ENCODE measurements at regions not wholly inside any gene's neighbourhood (a gene's known extent, or its start where the extent isn't known, plus 50 kb on each side); places are given as distances from the start of the nearest gene placed in this dataset.
"Not testable (repeated sequence)": the region's sequence is repeated elsewhere in the genome, so short reads cannot be mapped to it uniquely, and the experiment has no call there.

DNA sequence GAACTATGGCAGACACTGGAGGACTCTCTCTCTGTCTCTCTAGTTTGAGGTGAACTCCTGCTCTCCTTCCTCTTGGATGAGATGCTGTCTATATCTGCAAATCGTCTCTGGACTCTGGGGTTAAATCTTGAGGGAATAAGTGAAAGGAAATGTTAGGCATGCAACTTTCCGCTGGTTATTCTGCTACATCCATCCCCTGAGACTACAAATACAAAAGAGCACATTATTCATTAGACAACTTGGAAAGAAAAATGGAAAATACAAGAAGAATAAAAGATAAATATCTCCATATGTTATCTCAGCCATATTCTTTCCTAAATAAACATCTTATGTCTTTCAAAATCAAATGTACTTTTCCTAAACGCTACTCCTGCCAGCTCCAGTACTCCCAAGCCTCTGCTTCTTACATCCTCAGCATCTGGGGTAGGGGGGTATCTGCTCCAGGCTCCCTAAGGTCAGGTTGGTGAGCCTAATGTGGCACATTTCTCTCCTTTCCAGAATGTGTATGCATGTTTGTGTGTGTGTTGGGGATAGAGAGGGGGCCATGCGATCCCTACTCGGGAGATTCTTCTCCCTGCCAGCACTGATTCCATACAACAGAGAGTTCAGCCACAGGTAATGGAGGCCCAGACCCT, 102.9 kb upstream of the FSCB start:
- DNase-seq, result no peak

DNA sequence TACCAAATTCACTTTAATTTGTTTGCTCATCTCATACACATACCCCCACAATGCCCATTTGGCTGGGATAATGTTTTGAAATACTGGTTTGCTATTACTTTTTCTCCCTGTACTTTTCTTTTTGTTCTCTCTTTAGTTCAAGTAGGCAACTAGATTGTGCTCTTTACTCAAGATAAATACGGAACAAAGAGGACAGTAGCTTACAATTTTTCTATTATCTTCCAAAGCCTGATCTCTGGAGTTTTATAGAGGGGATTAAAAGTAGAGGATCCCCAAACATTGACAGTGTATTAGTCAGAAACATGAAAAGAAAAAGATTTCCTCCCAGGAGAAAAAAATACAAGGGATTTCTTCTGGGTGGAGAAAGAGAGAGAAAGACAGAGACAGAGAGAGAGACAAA, 102.1 kb upstream of the FSCB start:
- DNase-seq, result no peak

DNA sequence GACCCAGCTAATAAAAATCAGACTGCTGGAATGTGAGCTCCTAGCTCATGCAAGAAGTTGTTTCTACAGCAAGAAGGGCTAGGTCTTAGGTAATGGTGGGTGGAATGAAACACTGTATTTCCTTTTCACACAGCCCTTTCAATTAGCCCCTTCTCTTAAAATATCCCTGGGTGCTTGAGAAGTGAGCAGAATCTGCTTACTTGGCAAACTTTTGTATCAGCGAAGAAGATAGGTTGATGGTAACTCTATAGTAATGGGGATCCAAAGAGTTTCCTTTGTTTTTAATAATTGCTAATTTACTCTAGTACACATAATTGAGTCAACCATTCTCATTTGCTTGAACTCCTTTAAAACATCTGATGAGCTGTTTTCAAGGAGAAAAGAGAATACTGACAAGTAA, 100.6 kb upstream of the FSCB start:
- DNase-seq, result no peak

- no peak for DNase-seq
Measured at GRCh38 chr14:44606576-44606975, 99.5 kb upstream of the FSCB start.

- not testable (repeated sequence) for DNase-seq
Measured at GRCh38 chr14:44601266-44601665, 94.2 kb upstream of the FSCB start.

GRCh38 chr14:44589180-44589579, 82.1 kb upstream of the FSCB start:
- no peak for DNase-seq

DNA sequence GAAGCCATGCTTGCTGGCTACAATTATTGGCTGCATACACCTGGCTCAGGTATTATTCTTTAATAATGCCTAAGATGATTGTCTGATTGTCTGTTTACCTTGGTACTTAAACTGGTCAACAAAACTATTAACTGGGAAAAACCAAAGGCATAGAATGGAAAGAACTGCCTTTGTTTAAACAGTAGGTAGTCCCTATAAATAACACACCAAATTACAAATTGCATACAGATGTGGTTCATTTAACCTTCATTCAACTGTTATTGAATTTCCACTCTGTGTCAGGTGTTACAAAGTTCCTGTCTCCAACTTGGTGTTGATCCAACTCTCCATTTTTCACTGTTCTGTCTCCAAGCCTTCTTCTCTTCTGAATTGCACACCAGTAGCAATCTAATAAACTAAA, 79.8 kb upstream of the FSCB start:
- no peak for DNase-seq

DNA sequence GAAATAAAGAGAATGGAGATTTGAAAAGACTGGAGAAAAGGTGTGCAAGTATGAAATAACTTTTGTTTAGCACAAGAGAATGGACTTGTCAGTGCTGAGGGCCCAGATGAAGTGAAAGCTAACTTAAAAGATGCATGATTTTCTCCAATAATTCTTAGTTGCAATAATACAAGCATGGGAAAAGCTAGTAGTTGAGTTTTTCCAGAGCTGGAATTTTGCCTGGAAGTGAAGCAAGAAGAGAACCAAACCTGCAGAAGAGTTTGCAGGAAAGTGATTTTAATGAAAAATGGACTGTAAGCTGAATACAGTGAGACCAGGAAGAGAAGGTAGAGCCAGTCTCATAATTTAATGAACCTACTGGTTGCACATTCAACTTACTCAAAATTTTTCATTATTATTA, 69.3 kb upstream of the FSCB start:
- no peak for DNase-seq

GRCh38 chr14:44567997-44568396, 60.9 kb upstream of the FSCB start:
- no peak for DNase-seq

- DNase-seq, result no peak
Measured at GRCh38 chr14:44565968-44566367, 58.9 kb upstream of the FSCB start.

DNA sequence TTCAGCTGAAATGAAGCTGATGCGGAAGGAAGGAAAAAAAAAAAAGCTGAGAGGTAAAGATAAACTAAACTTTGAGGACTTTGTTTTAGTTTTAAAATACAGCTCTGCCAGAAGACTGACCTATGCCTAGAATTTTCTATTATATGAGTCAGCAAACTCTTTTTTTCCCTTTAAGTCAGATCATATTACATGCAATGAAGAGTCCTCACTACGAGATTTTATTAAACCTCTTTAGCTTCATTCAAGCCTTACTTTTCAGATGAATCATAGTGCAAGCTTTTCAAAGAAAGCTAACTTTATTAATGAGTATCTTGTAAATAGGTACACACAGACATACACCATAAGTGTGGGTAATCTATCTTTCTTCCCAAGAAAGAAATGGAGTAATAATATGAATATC, 57.8 kb upstream of the FSCB start:
- no peak for DNase-seq
